Activated CD4-positive, alpha-beta T cell treated with anti-CD3 and anti-CD28 coated beads, Interleukin-2, amount 50 U/mL, for 1 hour (primary cell): ENCODE measurements at regions not wholly inside any gene's neighbourhood (a gene's known extent, or its start where the extent isn't known, plus 50 kb on each side); places are given as distances from the start of the nearest gene placed in this dataset.
"Not testable (repeated sequence)": the region's sequence is repeated elsewhere in the genome, so short reads cannot be mapped to it uniquely, and the experiment has no call there.

Experiments
- DNase-seq: peaks from one replicate; pipeline ENCODE4 v3.0.0-alpha.2; 2020

- DNase-seq: no peak
Measured at GRCh38 chr18:68427951-68428401, 286.9 kb downstream of the TMX3 start.

GRCh38 chr18:68426731-68427315 is 288.1 kb downstream of the TMX3 start:
- DNase-seq: no peak

GRCh38 chr18:68418881-68419280 is 296.0 kb downstream of the TMX3 start:
- no peak for DNase-seq

GRCh38 chr18:68418226-68418868 is 296.6 kb downstream of the TMX3 start:
- no peak for DNase-seq

GRCh38 chr18:68417826-68418225 is 297.1 kb downstream of the TMX3 start:
- DNase-seq: no peak

- DNase-seq: no peak
Measured at GRCh38 chr18:68417166-68417799, 297.6 kb downstream of the TMX3 start.

GRCh38 chr18:68414407-68414806 is 300.5 kb downstream of the TMX3 start:
- DNase-seq: no peak

GRCh38 chr18:68409576-68409975 is 305.3 kb downstream of the TMX3 start:
- no peak for DNase-seq

- DNase-seq: no peak
Measured at GRCh38 chr18:68406761-68407160, 308.1 kb downstream of the TMX3 start.

GRCh38 chr18:68402784-68403183 is 312.1 kb downstream of the TMX3 start:
- DNase-seq: no peak

- DNase-seq: no peak
Measured at GRCh38 chr18:68400889-68401288, 314.0 kb downstream of the TMX3 start.

GRCh38 chr18:68399721-68400120 is 315.2 kb downstream of the TMX3 start:
- DNase-seq: no peak

GRCh38 chr18:68397241-68398035 is 317.5 kb downstream of the TMX3 start:
- no peak for DNase-seq

- DNase-seq: no peak
Measured at GRCh38 chr18:68394705-68395104, 320.2 kb downstream of the TMX3 start.

- no peak for DNase-seq
Measured at GRCh38 chr18:68391801-68392200, 323.1 kb downstream of the TMX3 start.

GRCh38 chr18:68387246-68387645 is 327.7 kb downstream of the TMX3 start:
- no peak for DNase-seq

GRCh38 chr18:68383979-68384378 is 330.9 kb downstream of the TMX3 start:
- DNase-seq: not testable (repeated sequence)

- no peak for DNase-seq
Measured at GRCh38 chr18:68376926-68377325, 338.0 kb downstream of the TMX3 start.

GRCh38 chr18:68362907-68363306 is 352.0 kb downstream of the TMX3 start:
- no peak for DNase-seq

- DNase-seq: no peak
Measured at GRCh38 chr18:68355637-68356036, 359.3 kb downstream of the TMX3 start.

- DNase-seq: no peak
Measured at GRCh38 chr18:68354176-68354575, 360.7 kb downstream of the TMX3 start.

GRCh38 chr18:68342039-68342659 is 372.8 kb downstream of the TMX3 start:
- DNase-seq: no peak

- DNase-seq: no peak
Measured at GRCh38 chr18:68340606-68341005, 374.3 kb downstream of the TMX3 start.
